Astrocyte of the spinal cord (primary cell): ENCODE measurements at regions not wholly inside any gene's neighbourhood (a gene's known extent, or its start where the extent isn't known, plus 50 kb on each side); places are given as distances from the start of the nearest gene placed in this dataset.

ENCODE experiments used
- DNase-seq: peaks from one replicate; pipeline ENCODE4 v3.0.0; 2011; ENCODE audit warnings: low read depth, low spot score
- H3K4me3 ChIP-seq: 2 replicates; pipeline ENCODE4 v1.5.1; 2011; ENCODE audit warnings: low read depth, mild to moderate bottlenecking, low read length, moderate library complexity
- in situ Hi-C: cut with HindIII; loops from 2 replicates; pipeline ENCODE4 v1.10.0; 2017; ENCODE audit warnings: low sequenced_read_pairs
- TF ChIP-seq, protein P1 (sequence below): IDR thresholded peaks from 2 replicates; pipeline ENCODE4 v1.5.1; 2012; ENCODE audit warnings: low read depth, mild to moderate bottlenecking, low read length, inconsistent platforms

DNA sequence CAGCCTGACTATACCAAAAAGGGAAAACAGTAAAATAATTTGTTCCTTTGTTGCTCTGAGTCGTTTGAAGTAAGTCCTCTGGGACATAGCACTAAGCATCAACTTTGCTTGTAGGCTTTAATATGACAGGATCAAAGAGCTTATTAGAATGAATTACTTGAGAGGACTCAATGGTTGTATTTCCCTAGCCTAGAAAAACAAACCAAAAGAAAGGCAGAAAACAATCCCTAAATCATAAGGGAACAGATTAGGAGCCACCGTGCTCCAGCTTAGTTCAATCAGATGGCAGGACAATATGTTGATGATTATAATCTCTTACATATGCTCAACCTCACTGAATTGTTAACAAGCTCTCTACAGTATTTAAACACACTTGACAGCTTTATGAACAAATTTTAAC lies 988.4 kb downstream of the FLRT2 start:
- DNase-seq, result no peak
- in situ Hi-C loops, result no loop called here
- no peak overlapping the region for H3K4me3 ChIP-seq
- TF ChIP-seq, protein P1, sequence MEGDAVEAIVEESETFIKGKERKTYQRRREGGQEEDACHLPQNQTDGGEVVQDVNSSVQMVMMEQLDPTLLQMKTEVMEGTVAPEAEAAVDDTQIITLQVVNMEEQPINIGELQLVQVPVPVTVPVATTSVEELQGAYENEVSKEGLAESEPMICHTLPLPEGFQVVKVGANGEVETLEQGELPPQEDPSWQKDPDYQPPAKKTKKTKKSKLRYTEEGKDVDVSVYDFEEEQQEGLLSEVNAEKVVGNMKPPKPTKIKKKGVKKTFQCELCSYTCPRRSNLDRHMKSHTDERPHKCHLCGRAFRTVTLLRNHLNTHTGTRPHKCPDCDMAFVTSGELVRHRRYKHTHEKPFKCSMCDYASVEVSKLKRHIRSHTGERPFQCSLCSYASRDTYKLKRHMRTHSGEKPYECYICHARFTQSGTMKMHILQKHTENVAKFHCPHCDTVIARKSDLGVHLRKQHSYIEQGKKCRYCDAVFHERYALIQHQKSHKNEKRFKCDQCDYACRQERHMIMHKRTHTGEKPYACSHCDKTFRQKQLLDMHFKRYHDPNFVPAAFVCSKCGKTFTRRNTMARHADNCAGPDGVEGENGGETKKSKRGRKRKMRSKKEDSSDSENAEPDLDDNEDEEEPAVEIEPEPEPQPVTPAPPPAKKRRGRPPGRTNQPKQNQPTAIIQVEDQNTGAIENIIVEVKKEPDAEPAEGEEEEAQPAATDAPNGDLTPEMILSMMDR, result no peak

DNA sequence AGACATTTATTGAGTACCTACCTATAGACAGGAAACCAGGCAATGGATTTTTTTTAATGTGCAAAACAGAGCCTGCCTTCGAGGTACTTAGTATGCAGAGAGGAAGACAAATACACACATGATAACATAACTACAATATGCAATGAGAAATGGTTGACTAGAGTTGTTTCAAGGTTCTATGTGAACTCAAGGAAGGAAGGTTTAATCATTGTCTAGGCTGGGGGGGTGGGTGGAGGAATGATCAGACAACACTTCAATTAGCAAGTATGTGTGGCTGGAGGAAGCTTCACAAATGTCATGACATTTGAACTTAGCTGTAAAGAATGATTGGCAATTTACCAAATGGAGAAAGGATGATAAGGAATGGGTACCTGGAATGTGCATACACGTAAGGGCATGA lies 985.3 kb downstream of the FLRT2 start:
- H3K4me3 ChIP-seq, result no peak overlapping the region
- DNase-seq, result no peak
- in situ Hi-C loops, result no loop called here
- TF ChIP-seq, protein P1, result no peak

DNA sequence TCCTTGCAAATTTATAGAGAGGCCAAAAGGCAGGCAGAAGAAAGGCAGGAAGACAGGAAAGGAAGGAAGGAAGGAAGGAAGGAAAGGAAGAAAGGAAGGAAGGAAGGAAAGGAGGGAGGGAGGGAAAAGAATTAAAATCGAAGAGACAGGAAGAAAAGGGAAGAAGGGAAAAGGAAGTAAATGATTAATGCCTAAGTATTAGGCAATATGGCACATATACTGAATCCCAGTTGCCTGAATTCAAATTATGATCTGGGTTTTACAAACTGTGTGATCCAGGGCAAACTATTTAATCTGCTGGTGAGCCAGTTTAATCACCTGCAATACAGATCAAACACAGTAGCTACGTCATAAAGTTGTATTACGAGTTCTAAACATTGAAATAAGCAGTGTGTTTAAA lies 983.6 kb downstream of the FLRT2 start:
- DNase-seq, result no peak
- no peak overlapping the region for H3K4me3 ChIP-seq
- in situ Hi-C loops, result no loop called here
- TF ChIP-seq, protein P1, result no peak

DNA sequence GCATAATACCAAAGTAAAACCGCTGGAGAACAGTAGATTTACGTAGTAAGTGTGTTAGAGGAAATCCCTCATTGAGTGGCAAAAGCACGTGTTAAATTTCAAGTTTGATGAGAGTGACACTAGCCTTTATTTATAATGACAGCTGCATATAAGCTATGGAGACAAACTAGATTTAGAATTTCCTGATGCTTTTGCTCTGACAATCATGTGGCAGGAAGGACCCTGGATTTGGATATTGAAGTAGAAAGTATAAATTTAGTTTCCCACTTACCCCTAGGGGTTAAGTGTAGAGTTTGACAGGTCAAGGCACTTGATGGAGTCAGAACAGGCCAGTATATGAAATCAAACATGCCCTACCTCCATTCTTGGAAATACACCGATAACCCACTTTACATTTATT lies 983.1 kb downstream of the FLRT2 start:
- TF ChIP-seq, protein P1, result no peak
- in situ Hi-C loops, result no loop called here
- no peak for DNase-seq
- H3K4me3 ChIP-seq, result no peak overlapping the region

DNA sequence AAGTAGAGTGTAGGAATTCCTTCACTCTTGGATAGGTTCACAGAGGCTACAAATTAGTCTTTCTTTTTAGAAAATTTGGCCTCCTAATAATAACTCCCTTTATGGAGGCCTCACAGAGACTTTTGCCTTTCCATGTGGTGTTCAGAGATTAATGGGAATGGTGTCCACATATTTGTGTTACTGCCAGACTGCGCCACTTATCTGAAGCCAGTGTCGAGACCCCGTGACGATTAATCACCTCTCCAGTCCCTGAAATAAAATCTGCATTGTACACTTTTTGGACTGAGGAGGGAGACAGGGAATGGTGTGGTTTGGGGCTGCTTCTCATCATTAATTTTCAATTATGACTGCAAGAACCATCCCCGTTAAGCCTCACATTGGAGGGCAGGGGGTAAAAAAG lies 980.5 kb downstream of the FLRT2 start:
- no peak overlapping the region for H3K4me3 ChIP-seq
- TF ChIP-seq, protein P1, result no peak
- in situ Hi-C loops, result no loop called here
- DNase-seq, result peak; percentile 8

DNA sequence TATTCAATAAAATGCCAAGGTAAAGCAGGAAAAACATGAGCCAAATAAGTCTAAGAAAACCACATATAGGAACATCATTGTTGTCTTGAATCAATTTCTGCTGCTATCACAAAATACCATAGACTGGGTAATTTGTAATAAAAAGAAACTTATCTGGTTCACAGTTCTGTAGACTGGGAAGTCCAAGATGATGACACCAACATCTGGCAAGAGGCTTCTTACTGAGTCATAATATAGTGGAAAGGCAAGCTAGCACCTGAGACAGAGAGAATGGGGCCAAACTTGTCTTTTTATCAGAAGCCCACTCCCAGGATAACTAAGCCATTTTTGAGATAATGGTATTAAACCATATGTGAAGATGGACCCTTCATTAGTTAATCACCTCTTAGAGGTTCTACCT lies 975.9 kb downstream of the FLRT2 start:
- TF ChIP-seq, protein P1, result no peak
- in situ Hi-C loops, result no loop called here
- no peak overlapping the region for H3K4me3 ChIP-seq
- DNase-seq, result no peak

DNA sequence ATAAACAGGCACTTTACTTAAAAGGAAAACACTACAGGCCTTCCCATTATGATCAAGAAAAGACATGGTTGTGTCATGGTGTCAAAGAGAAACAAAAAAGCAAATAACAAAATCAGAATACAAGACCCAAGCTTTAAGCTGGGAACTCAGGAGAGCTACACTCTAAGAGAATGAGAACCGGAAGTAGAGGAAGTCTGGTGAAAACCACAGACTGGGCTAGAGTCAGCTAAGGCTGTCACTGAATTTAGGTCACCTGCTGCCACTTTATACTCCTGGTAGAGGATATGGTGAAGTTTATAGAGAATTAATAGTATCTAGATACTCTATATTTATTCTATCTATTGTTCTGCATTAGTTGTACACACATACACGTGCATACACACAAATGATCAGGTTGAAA lies 971.7 kb downstream of the FLRT2 start:
- in situ Hi-C loops, result no loop called here
- DNase-seq, result no peak
- no peak overlapping the region for H3K4me3 ChIP-seq
- TF ChIP-seq, protein P1, result no peak
